ENCODE measurements at regions not wholly inside any gene's neighbourhood (a gene's known extent, or its start where the extent isn't known, plus 50 kb on each side); places are given as distances from the start of the nearest gene placed in this dataset.

DNA sequence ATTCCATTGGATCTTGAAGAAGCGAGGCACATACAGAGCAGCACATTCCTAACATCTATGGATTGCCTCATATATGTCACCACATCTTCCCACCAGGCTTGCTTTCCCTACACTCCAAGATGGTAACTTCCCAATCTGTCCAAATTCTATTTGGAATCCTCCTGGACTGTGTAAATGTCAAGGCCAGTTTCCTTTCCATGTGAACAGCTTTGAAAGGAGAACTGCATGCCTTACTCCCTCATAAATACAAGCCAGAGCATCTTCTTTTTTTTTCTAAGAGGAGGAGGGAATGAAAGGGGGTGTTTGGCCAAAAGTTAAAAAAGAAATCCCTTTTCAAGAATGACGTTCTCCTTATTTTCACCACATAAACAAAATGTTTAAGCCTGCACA, 103.8 kb upstream of the OSR1 start:
- no peaks in the 10 kb centered on the region for H3K4me1 ChIP-seq (ENCODE audit: control insufficient read depth, low read length)
- H3K9me3 ChIP-seq (ENCODE audit: control insufficient read depth, insufficient read depth, low read length) = no peaks in the 10 kb centered on the region
- no peaks in the 10 kb centered on the region for H3K9me2 ChIP-seq (replicated peaks; ENCODE audit: control insufficient read depth, low read length)
- H3F3A ChIP-seq (ENCODE audit: control insufficient read depth, insufficient read depth) = no peaks in the 10 kb centered on the region
- H3K36me3 ChIP-seq (ENCODE audit: control insufficient read depth, low read length) = no peaks in the 10 kb centered on the region
- no peak for TF ChIP-seq EZH2phosphoT487 (IDR thresholded peaks at IDR 0.05; ENCODE audit: borderline replicate concordance, low read length)
- TF ChIP-seq, protein P1, sequence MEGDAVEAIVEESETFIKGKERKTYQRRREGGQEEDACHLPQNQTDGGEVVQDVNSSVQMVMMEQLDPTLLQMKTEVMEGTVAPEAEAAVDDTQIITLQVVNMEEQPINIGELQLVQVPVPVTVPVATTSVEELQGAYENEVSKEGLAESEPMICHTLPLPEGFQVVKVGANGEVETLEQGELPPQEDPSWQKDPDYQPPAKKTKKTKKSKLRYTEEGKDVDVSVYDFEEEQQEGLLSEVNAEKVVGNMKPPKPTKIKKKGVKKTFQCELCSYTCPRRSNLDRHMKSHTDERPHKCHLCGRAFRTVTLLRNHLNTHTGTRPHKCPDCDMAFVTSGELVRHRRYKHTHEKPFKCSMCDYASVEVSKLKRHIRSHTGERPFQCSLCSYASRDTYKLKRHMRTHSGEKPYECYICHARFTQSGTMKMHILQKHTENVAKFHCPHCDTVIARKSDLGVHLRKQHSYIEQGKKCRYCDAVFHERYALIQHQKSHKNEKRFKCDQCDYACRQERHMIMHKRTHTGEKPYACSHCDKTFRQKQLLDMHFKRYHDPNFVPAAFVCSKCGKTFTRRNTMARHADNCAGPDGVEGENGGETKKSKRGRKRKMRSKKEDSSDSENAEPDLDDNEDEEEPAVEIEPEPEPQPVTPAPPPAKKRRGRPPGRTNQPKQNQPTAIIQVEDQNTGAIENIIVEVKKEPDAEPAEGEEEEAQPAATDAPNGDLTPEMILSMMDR (IDR thresholded peaks at IDR 0.05; ENCODE audit: low read depth, low read length, poor library complexity, severe bottlenecking) = no peak
- no peak overlapping the region for H3K27ac ChIP-seq (ENCODE audit: low read depth, low read length)
- no peak overlapping the region for H3K4me2 ChIP-seq (ENCODE audit: low read length)
- no peak overlapping the region for H3K4me3 ChIP-seq (ENCODE audit: low read length)
- H4K20me1 ChIP-seq (ENCODE audit: control insufficient read depth, insufficient read depth, low read depth, low read length) = no peaks in the 10 kb centered on the region
- H3K27me3 ChIP-seq (ENCODE audit: control insufficient read depth, low read length) = no peaks in the 10 kb centered on the region
- no peaks in the 10 kb centered on the region for H3K79me2 ChIP-seq (ENCODE audit: control insufficient read depth, low read length)

DNA sequence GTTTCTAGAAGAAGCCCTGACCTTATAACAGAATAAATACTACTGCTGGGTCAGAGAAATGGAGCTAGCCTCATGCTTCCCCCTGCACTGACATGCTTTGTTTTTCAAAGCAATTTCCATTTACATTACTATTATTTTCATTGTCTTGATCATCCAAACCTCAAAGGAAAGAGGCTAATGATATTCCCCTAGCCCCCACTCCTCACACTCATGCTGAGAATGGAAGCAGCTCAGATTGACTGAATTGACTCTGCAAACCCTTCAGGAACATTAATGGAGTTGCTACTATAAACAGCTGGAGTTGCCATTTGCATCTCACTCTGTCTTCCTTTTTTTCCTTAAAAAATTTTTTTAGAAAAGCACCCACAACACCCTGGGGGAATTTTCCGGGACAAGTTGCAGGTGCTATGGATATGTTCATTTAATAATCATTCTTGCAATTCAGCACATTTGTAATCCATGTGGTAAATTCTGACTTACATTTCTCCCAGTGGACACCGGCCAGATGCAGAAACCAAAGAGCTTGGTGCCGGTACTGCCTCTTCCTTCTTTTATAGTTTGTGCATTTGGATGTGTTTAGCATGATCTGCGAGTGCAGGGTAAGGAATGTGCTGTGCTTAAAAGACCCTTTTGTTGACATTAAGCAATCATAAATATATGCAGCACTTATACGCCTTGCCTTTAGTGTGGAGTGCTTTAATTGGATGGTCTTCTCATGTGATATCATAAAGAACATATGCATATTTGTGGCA, 103.3 kb upstream of the OSR1 start:
- Histone ChIP-seq H3K4me1 (ENCODE audit: control insufficient read depth, low read length) (no peaks in the 10 kb centered on the region), H3K9me3 (ENCODE audit: control insufficient read depth, insufficient read depth, low read length) (no peaks in the 10 kb centered on the region), H3K4me2 (ENCODE audit: low read length) (no peak overlapping the region), H3K79me2 (ENCODE audit: control insufficient read depth, low read length) (no peaks in the 10 kb centered on the region), H3F3A (ENCODE audit: control insufficient read depth, insufficient read depth) (no peaks in the 10 kb centered on the region), H3K27ac (ENCODE audit: low read depth, low read length) (no peak overlapping the region), H3K36me3 (ENCODE audit: control insufficient read depth, low read length) (no peaks in the 10 kb centered on the region), H3K27me3 (ENCODE audit: control insufficient read depth, low read length) (no peaks in the 10 kb centered on the region), H3K4me3 (ENCODE audit: low read length) (no peak overlapping the region), H3K9me2 (replicated peaks; ENCODE audit: control insufficient read depth, low read length) (no peaks in the 10 kb centered on the region), H4K20me1 (ENCODE audit: control insufficient read depth, insufficient read depth, low read depth, low read length) (no peaks in the 10 kb centered on the region)
- TF ChIP-seq, protein P1 (IDR thresholded peaks at IDR 0.05; ENCODE audit: low read depth, low read length, poor library complexity, severe bottlenecking) = no peak
- no peak for TF ChIP-seq EZH2phosphoT487 (IDR thresholded peaks at IDR 0.05; ENCODE audit: borderline replicate concordance, low read length)

DNA sequence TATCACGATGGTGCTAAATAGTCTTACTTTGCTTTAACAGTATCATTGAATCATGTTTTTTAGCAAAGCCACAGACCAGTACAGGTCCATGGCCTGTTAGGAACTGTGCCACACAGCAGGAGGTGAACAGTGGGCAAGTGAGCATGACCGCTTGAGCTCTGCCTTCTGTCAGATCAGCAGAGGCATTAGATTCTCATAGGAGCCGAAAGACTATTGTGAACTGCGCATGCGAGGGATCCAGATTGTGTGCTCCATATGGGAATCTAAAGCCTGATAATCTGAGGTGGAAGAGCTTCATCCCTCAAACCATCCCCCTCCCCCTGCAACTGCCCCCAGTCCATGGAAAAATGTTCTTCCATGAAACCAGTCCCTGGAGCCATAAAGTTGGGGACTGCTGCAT, 102.3 kb upstream of the OSR1 start:
- Histone ChIP-seq H3K27ac (ENCODE audit: low read depth, low read length) (no peak overlapping the region), H3K79me2 (ENCODE audit: control insufficient read depth, low read length) (no peaks in the 10 kb centered on the region), H3K9me2 (replicated peaks; ENCODE audit: control insufficient read depth, low read length) (no peaks in the 10 kb centered on the region), H4K20me1 (ENCODE audit: control insufficient read depth, insufficient read depth, low read depth, low read length) (no peaks in the 10 kb centered on the region), H3K4me1 (ENCODE audit: control insufficient read depth, low read length) (no peaks in the 10 kb centered on the region), H3K27me3 (ENCODE audit: control insufficient read depth, low read length) (no peaks in the 10 kb centered on the region), H3F3A (ENCODE audit: control insufficient read depth, insufficient read depth) (no peaks in the 10 kb centered on the region), H3K36me3 (ENCODE audit: control insufficient read depth, low read length) (no peaks in the 10 kb centered on the region), H3K9me3 (ENCODE audit: control insufficient read depth, insufficient read depth, low read length) (no peaks in the 10 kb centered on the region), H3K4me2 (ENCODE audit: low read length) (no peak overlapping the region), H3K4me3 (ENCODE audit: low read length) (no peak overlapping the region)
- TF ChIP-seq, protein P1 (IDR thresholded peaks at IDR 0.05; ENCODE audit: low read depth, low read length, poor library complexity, severe bottlenecking) = no peak
- TF ChIP-seq EZH2phosphoT487 (IDR thresholded peaks at IDR 0.05; ENCODE audit: borderline replicate concordance, low read length) = no peak

Measured in DOHH2 (cell line).